K562 (cell line): ENCODE measurements at regions not wholly inside any gene's neighbourhood (a gene's known extent, or its start where the extent isn't known, plus 50 kb on each side); places are given as distances from the start of the nearest gene placed in this dataset.

Experiments used
- ATF3 ChIP-seq, 2 experiments: fragments of 450-650 bp in 1 of 2; sonication (generic) in 1 of 2; formaldehyde crosslinking in 1 of 2; IDR thresholded peaks in 1 of 2; conservative IDR thresholded peaks in 1 of 2; 2 replicates each; pipeline versions ENCODE4 v1.6.1 to v1.8.1; 2016 to 2023; ENCODE audit warnings: mild to moderate bottlenecking in 2 of 2, moderate library complexity in 2 of 2, inconsistent platforms in 1 of 2, missing genetic modification reagents in 1 of 2
- BACH1 ChIP-seq: fragments of 200-800 bp; sonication (Bioruptor generic); IDR thresholded peaks from 2 replicates; pipeline ENCODE4 v1.6.1; 2016; ENCODE audit warnings: missing genetic modification characterization, missing compliant biosample characterization
- BRF1 ChIP-seq: IDR thresholded peaks from 3 replicates; pipeline ENCODE4 v1.6.1; 2011; ENCODE audit warnings: borderline replicate concordance, mild to moderate bottlenecking; ENCODE audit not compliant: insufficient read length; ENCODE audit errors: extremely low read depth
- GATA2 ChIP-seq: sonication (generic); formaldehyde crosslinking; IDR thresholded peaks from 2 replicates; pipeline ENCODE4 v1.4.0; 2020; ENCODE audit warnings: mild to moderate bottlenecking, missing genetic modification reagents
- GTF2B ChIP-seq: IDR thresholded peaks from 2 replicates; pipeline ENCODE4 v1.6.1; 2011; ENCODE audit not compliant: insufficient read length; ENCODE audit errors: extremely low read depth
- HINFP ChIP-seq: fragments of 450-650 bp; conservative IDR thresholded peaks from 2 replicates; pipeline ENCODE4 v1.6.1; 2016; ENCODE audit warnings: missing genetic modification characterization, low read depth, mild to moderate bottlenecking, control low read depth, missing compliant biosample characterization
- HNRNPH1 ChIP-seq: fragments of 200-400 bp; formaldehyde crosslinking; optimal IDR thresholded peaks from 2 replicates; pipeline ENCODE3; 2017; ENCODE audit warnings: low read depth, mild to moderate bottlenecking, low read length, moderate library complexity
- ID3 ChIP-seq, 2 experiments: fragments of 250-450 bp in 1 of 2; fragments of 450-650 bp in 1 of 2; sonication (Bioruptor Pico) in 1 of 2; IDR thresholded peaks; 2 replicates each; pipeline versions ENCODE4 v1.6.1 to v1.8.0; 2016 to 2021; ENCODE audit warnings: mild to moderate bottlenecking in 2 of 2, moderate library complexity in 2 of 2, missing compliant biosample characterization in 1 of 2, missing genetic modification characterization in 1 of 2
- IRF1 ChIP-seq: sonication (generic); formaldehyde crosslinking; IDR thresholded peaks from 2 replicates; pipeline ENCODE4 v1.8.0; 2022; ENCODE audit warnings: missing genetic modification reagents, mild to moderate bottlenecking, borderline replicate concordance
- JUN ChIP-seq, 2 experiments: sonication (generic) in 1 of 2; formaldehyde crosslinking in 1 of 2; IDR thresholded peaks; 2 replicates each; pipeline versions ENCODE4 v1.6.1 to v1.8.0; 2012 to 2022; ENCODE audit warnings: borderline replicate concordance in 2 of 2, mild to moderate bottlenecking in 2 of 2, improper control_type of control experiment in 1 of 2, low read depth in 1 of 2, low read length in 1 of 2, missing genetic modification reagents in 1 of 2
- PHF21A ChIP-seq: fragments of 450-650 bp; IDR thresholded peaks from 2 replicates; pipeline ENCODE4 v1.6.1; 2017; ENCODE audit warnings: low read depth, borderline replicate concordance
- PPARD ChIP-seq: fragments of 250-450 bp; sonication (Bioruptor Pico); IDR thresholded peaks from 2 replicates; pipeline ENCODE4 v1.8.0; 2022; ENCODE audit warnings: inconsistent platforms, mild to moderate bottlenecking, moderate library complexity
- RFX1 ChIP-seq: fragments of 450-650 bp; IDR thresholded peaks from 2 replicates; pipeline ENCODE4 v1.6.1; 2016; ENCODE audit warnings: mild to moderate bottlenecking, moderate library complexity
- TBP ChIP-seq: optimal IDR thresholded peaks from 2 replicates; pipeline ENCODE3; 2011; ENCODE audit warnings: low read depth, low read length, improper control_type of control experiment
- VEZF1 ChIP-seq: fragments of 200-800 bp; sonication (Bioruptor generic); IDR thresholded peaks from 2 replicates; pipeline ENCODE4 v1.6.1; 2017; ENCODE audit warnings: missing genetic modification characterization, missing compliant biosample characterization
- ZFPM2 ChIP-seq: fragments of 250-450 bp; sonication (Bioruptor Pico); IDR thresholded peaks from 2 replicates; pipeline ENCODE4 v1.5.1; 2022; ENCODE audit warnings: mild to moderate bottlenecking
- ZNF12 ChIP-seq: sonication (generic); formaldehyde crosslinking; IDR thresholded peaks from 2 replicates; pipeline ENCODE4 v1.4.0; 2020; ENCODE audit warnings: mild to moderate bottlenecking, missing genetic modification reagents
- ZNF224 ChIP-seq: sonication (generic); formaldehyde crosslinking; IDR thresholded peaks from 2 replicates; pipeline ENCODE4 v1.8.0; 2022; ENCODE audit warnings: mild to moderate bottlenecking, missing genetic modification reagents
- ZNF384 ChIP-seq: IDR thresholded peaks from 2 replicates; pipeline ENCODE4 v1.6.1; 2012; ENCODE audit warnings: low read depth, low read length, improper control_type of control experiment
- ZNF408 ChIP-seq: fragments of 250-450 bp; sonication (Bioruptor Pico); IDR thresholded peaks from 2 replicates; pipeline ENCODE4 v1.4.0; 2020; ENCODE audit warnings: low read depth, mild to moderate bottlenecking, moderate library complexity
- ZNF586 ChIP-seq: fragments of 450-650 bp; formaldehyde crosslinking; conservative IDR thresholded peaks from 2 replicates; pipeline ENCODE4 v1.4.0; 2020; ENCODE audit warnings: mild to moderate bottlenecking, moderate library complexity
- ZNF830 ChIP-seq: fragments of 250-450 bp; sonication (Bioruptor Pico); IDR thresholded peaks from 2 replicates; pipeline ENCODE4 v1.5.0; 2021; ENCODE audit warnings: mild to moderate bottlenecking

GRCh38 chr2:235394278-235394828 lies 99.5 kb upstream of the AGAP1 start (continued):
- no peak for TF ChIP-seq ZNF384
- no peak for TF ChIP-seq HNRNPH1
- no peak for TF ChIP-seq PHF21A
- TF ChIP-seq GTF2B = no peak
- no peak for TF ChIP-seq ID3 (CRISPR knock-in tag; IDR thresholded peaks at IDR 0.05)
- no peak for TF ChIP-seq ID3 (tag; IDR thresholded peaks at IDR 0.05)
- no peak for TF ChIP-seq HINFP
- no peak for TF ChIP-seq RFX1
- no peak for TF ChIP-seq ZNF830
- TF ChIP-seq BACH1 (tag) = no peak
- TF ChIP-seq PPARD (CRISPR knock-in tag) = no peak
- TF ChIP-seq VEZF1 = peak; percentile 19; the same call in 1 of the 2 replicates
- TF ChIP-seq ATF3 (IDR thresholded peaks at IDR 0.05) = peak; percentile 72
- no peak for TF ChIP-seq ATF3 (CRISPR knock-in tag; conservative IDR thresholded peaks at IDR 0.05)
- TF ChIP-seq ZNF586 (CRISPR knock-in tag) = no peak
- TF ChIP-seq IRF1 (CRISPR knock-in tag) = no peak
- no peak for TF ChIP-seq ZNF224 (CRISPR knock-in tag)
- no peak for TF ChIP-seq ZNF408 (CRISPR knock-in tag)
- no peak for TF ChIP-seq ZNF12
- TF ChIP-seq BRF1 = no peak
- no peak for TF ChIP-seq GATA2 (CRISPR knock-in tag)
- TF ChIP-seq ZFPM2 (CRISPR knock-in tag) = no peak
- peak; percentile 35; the same call in 1 of the 2 replicates for TF ChIP-seq JUN (IDR thresholded peaks at IDR 0.05; ENCODE audit: borderline replicate concordance, low read depth, low read length)
- TF ChIP-seq JUN (CRISPR knock-in tag; IDR thresholded peaks at IDR 0.05; ENCODE audit: borderline replicate concordance) = no peak
- TF ChIP-seq TBP = no peak
